SK-N-SH (cell line): ENCODE measurements at regions not wholly inside any gene's neighbourhood (a gene's known extent, or its start where the extent isn't known, plus 50 kb on each side); places are given as distances from the start of the nearest gene placed in this dataset.

ENCODE experiments used
- CHD2 ChIP-seq: fragments of 150-350 bp; IDR thresholded peaks from 2 replicates; pipeline ENCODE4 v1.6.1; 2018; ENCODE audit warnings: low read length; ENCODE audit not compliant: partially characterized antibody
- EP300 ChIP-seq, 2 experiments: IDR thresholded peaks; 2 replicates each; pipeline versions ENCODE4 v1.4.0 to v1.6.1; 2012; ENCODE audit warnings: borderline replicate concordance in 1 of 2, low read depth in 1 of 2, low read length in 1 of 2
- GABPA ChIP-seq: IDR thresholded peaks from 2 replicates; pipeline ENCODE4 v1.4.0; 2012; ENCODE audit warnings: low read depth, mild to moderate bottlenecking
- JUND ChIP-seq: IDR thresholded peaks from 2 replicates; pipeline ENCODE4 v1.4.0; 2012
- POLR2AphosphoS5 ChIP-seq: IDR thresholded peaks from 2 replicates; pipeline ENCODE4 v1.6.1; 2012; ENCODE audit warnings: low read depth, low read length
- RFX5 ChIP-seq: IDR thresholded peaks from 2 replicates; pipeline ENCODE4 v1.6.1; 2012; ENCODE audit warnings: mild to moderate bottlenecking, improper control_type of control experiment, low read length
- SIN3A ChIP-seq: IDR thresholded peaks from 2 replicates; pipeline ENCODE4 v1.6.1; 2012; ENCODE audit warnings: low read depth, mild to moderate bottlenecking, low read length, moderate library complexity, borderline replicate concordance
- TAF1 ChIP-seq: IDR thresholded peaks from 2 replicates; pipeline ENCODE4 v1.6.1; 2012; ENCODE audit warnings: low read depth, mild to moderate bottlenecking, low read length, moderate library complexity, borderline replicate concordance
- TF ChIP-seq, protein P1 (sequence below): fragments of 200-600 bp; sonication (generic); IDR thresholded peaks from 2 replicates; pipeline ENCODE4 v1.6.1; 2017; ENCODE audit warnings: antibody characterized with exemption, mild to moderate bottlenecking, moderate library complexity
- TF ChIP-seq, protein P2 (sequence below): IDR thresholded peaks from 2 replicates; pipeline ENCODE4 v1.4.0; 2012; ENCODE audit warnings: low read depth
- TF ChIP-seq, protein P3 (sequence below): IDR thresholded peaks from 2 replicates; pipeline ENCODE4 v1.6.1; 2012; ENCODE audit warnings: mild to moderate bottlenecking, low read depth, low read length, moderate library complexity
- TF ChIP-seq, protein P4 (sequence below): fragments of 150-350 bp; IDR thresholded peaks from 2 replicates; pipeline ENCODE4 v1.6.1; 2017; ENCODE audit warnings: antibody characterized with exemption, low read length, low read depth, borderline replicate concordance

DNA sequence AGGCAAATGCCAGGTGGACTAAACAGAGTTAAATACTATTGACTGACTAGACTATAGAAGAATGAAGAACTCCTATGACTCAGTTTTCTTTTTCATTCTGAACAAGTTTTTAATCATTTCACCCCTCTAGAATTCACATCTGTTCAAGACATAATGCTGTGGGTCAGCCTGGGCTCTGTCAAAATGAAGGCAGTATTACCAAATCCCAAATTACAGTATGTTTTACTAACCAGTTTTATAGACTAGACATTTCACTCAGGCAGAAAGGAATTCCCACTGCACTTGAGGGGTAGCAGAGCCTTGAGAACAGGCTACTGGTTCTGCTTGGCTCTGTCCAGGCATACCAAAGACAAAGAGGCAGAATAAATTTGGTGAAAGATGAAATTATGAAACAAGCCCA lies 511.7 kb downstream of the EPHA4 start:
- TF ChIP-seq, protein P1, sequence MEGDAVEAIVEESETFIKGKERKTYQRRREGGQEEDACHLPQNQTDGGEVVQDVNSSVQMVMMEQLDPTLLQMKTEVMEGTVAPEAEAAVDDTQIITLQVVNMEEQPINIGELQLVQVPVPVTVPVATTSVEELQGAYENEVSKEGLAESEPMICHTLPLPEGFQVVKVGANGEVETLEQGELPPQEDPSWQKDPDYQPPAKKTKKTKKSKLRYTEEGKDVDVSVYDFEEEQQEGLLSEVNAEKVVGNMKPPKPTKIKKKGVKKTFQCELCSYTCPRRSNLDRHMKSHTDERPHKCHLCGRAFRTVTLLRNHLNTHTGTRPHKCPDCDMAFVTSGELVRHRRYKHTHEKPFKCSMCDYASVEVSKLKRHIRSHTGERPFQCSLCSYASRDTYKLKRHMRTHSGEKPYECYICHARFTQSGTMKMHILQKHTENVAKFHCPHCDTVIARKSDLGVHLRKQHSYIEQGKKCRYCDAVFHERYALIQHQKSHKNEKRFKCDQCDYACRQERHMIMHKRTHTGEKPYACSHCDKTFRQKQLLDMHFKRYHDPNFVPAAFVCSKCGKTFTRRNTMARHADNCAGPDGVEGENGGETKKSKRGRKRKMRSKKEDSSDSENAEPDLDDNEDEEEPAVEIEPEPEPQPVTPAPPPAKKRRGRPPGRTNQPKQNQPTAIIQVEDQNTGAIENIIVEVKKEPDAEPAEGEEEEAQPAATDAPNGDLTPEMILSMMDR, result no peak
- TF ChIP-seq, protein P2, sequence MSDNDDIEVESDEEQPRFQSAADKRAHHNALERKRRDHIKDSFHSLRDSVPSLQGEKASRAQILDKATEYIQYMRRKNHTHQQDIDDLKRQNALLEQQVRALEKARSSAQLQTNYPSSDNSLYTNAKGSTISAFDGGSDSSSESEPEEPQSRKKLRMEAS, result no peak
- TF ChIP-seq GABPA (no peak), RFX5 (no peak), EP300 (IDR thresholded peaks at IDR 0.05; ENCODE audit: borderline replicate concordance in 1 of 2, low read depth in 1 of 2, low read length in 1 of 2) (no peak), SIN3A (no peak), JUND (no peak), TAF1 (no peak), POLR2AphosphoS5 (no peak), CHD2 (no peak)
- TF ChIP-seq, protein P3, sequence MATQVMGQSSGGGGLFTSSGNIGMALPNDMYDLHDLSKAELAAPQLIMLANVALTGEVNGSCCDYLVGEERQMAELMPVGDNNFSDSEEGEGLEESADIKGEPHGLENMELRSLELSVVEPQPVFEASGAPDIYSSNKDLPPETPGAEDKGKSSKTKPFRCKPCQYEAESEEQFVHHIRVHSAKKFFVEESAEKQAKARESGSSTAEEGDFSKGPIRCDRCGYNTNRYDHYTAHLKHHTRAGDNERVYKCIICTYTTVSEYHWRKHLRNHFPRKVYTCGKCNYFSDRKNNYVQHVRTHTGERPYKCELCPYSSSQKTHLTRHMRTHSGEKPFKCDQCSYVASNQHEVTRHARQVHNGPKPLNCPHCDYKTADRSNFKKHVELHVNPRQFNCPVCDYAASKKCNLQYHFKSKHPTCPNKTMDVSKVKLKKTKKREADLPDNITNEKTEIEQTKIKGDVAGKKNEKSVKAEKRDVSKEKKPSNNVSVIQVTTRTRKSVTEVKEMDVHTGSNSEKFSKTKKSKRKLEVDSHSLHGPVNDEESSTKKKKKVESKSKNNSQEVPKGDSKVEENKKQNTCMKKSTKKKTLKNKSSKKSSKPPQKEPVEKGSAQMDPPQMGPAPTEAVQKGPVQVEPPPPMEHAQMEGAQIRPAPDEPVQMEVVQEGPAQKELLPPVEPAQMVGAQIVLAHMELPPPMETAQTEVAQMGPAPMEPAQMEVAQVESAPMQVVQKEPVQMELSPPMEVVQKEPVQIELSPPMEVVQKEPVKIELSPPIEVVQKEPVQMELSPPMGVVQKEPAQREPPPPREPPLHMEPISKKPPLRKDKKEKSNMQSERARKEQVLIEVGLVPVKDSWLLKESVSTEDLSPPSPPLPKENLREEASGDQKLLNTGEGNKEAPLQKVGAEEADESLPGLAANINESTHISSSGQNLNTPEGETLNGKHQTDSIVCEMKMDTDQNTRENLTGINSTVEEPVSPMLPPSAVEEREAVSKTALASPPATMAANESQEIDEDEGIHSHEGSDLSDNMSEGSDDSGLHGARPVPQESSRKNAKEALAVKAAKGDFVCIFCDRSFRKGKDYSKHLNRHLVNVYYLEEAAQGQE, result no peak
- TF ChIP-seq, protein P4, sequence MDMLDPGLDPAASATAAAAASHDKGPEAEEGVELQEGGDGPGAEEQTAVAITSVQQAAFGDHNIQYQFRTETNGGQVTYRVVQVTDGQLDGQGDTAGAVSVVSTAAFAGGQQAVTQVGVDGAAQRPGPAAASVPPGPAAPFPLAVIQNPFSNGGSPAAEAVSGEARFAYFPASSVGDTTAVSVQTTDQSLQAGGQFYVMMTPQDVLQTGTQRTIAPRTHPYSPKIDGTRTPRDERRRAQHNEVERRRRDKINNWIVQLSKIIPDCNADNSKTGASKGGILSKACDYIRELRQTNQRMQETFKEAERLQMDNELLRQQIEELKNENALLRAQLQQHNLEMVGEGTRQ, result no peak
